H1 (cell line): ENCODE measurements at regions not wholly inside any gene's neighbourhood (a gene's known extent, or its start where the extent isn't known, plus 50 kb on each side); places are given as distances from the start of the nearest gene placed in this dataset.

Experiments used
- CTCF ChIA-PET: fragments of 300-600 bp; sonication (Branson Sonifier 250); formaldehyde crosslinking; loops from one replicate; lab custom pipeline; 2021; ENCODE audit not compliant: partially characterized antibody; lab: Charles Lee
- POLR2A ChIA-PET: fragments of 300-600 bp; sonication (Branson Sonifier 250); formaldehyde crosslinking; loops from one replicate; lab custom pipeline; 2021; ENCODE audit warnings: inconsistent platforms; ENCODE audit not compliant: partially characterized antibody; lab: Charles Lee
- DNase-seq, 2 experiments: peaks; one replicate each; pipeline versions ENCODE4 v3.0.0 to v3.0.0-alpha.2; 2010 to 2022; ENCODE audit warnings: low spot score in 2 of 2, low read depth in 1 of 2, mixed read lengths in 1 of 2
- FAIRE-seq: peaks from 2 replicates; lab custom pipeline; 2011; peaks lifted over from hg19 to GRCh38; lab: Jason Lieb, UNC
- H2AFZ ChIP-seq: 2 replicates; pipeline ENCODE4 v1.8.1; 2012; ENCODE audit warnings: low read length, inconsistent platforms
- H2AK5ac ChIP-seq: 2 replicates; pipeline ENCODE4 v1.6.1; 2013; ENCODE audit warnings: low read depth, low read length
- H2BK120ac ChIP-seq: replicated peaks from 2 replicates; pipeline ENCODE3; 2013; ENCODE audit warnings: low read depth, low read length, inconsistent platforms
- H2BK12ac ChIP-seq: 2 replicates; pipeline ENCODE4 v1.6.1; 2013; ENCODE audit warnings: low read depth, low read length
- H2BK15ac ChIP-seq: 2 replicates; pipeline ENCODE4 v1.6.1; 2013; ENCODE audit warnings: low read length
- H2BK20ac ChIP-seq: 2 replicates; pipeline ENCODE4 v1.6.1; 2013; ENCODE audit warnings: low read length
- H2BK5ac ChIP-seq: 2 replicates; pipeline ENCODE4 v1.6.1; 2013; ENCODE audit warnings: low read depth, low read length
- H3K14ac ChIP-seq: 2 replicates; pipeline ENCODE4 v1.6.1; 2013; ENCODE audit warnings: inconsistent platforms; ENCODE audit not compliant: insufficient read length
- H3K18ac ChIP-seq: 2 replicates; pipeline ENCODE4 v1.6.1; 2013; ENCODE audit warnings: low read length; ENCODE audit errors: extremely low read depth
- H3K23ac ChIP-seq: 2 replicates; pipeline ENCODE4 v1.6.1; 2013; ENCODE audit warnings: inconsistent platforms; ENCODE audit not compliant: insufficient read length
- H3K23me2 ChIP-seq: 2 replicates; pipeline ENCODE4 v1.6.1; 2013; ENCODE audit warnings: low read depth, low read length
- H3K27ac ChIP-seq: 2 replicates; pipeline ENCODE4 v1.6.1; 2011; ENCODE audit warnings: low read depth, low read length, inconsistent platforms
- H3K27me3 ChIP-seq, 4 experiments: replicated peaks in 1 of 4; 1 replicate in 1 of 4; 2 replicates in 3 of 4; pipeline versions ENCODE4 v1.6.1 to v1.8.1; 2011 to 2013; ENCODE audit warnings: low read length in 3 of 4, mild to moderate bottlenecking in 3 of 4, inconsistent platforms in 2 of 4, mixed read lengths in 2 of 4, moderate library complexity in 1 of 4; ENCODE audit not compliant: control insufficient read depth in 3 of 4, insufficient read depth in 3 of 4; ENCODE audit errors: extremely low read depth in 1 of 4
- H3K36me3 ChIP-seq, 4 experiments: 2 replicates each; pipeline versions ENCODE4 v1.6.1 to v1.8.1; 2011 to 2013; ENCODE audit warnings: mild to moderate bottlenecking in 4 of 4, low read length in 3 of 4, moderate library complexity in 2 of 4, control low read depth in 1 of 4, inconsistent platforms in 1 of 4; ENCODE audit not compliant: insufficient read depth in 4 of 4, control insufficient read depth in 2 of 4
- H3K4ac ChIP-seq: replicated peaks from 2 replicates; pipeline ENCODE3; 2013; ENCODE audit warnings: low read length, low read depth, mixed read lengths, inconsistent platforms; ENCODE audit not compliant: insufficient read length
- H3K4me1 ChIP-seq, 4 experiments: replicated peaks in 1 of 4; 1 replicate in 1 of 4; 2 replicates in 3 of 4; pipeline versions ENCODE4 v1.6.1 to v1.8.1; 2011 to 2013; ENCODE audit warnings: low read length in 3 of 4, inconsistent platforms in 2 of 4, mixed read lengths in 1 of 4; ENCODE audit not compliant: insufficient read depth in 4 of 4, control insufficient read depth in 3 of 4
- H3K4me2 ChIP-seq, 2 experiments: 2 replicates each; pipeline versions ENCODE4 v1.6.1 to v1.8.1; 2011 to 2013; ENCODE audit warnings: low read depth in 2 of 2, low read length in 2 of 2, control low read depth in 1 of 2, inconsistent platforms in 1 of 2, mild to moderate bottlenecking in 1 of 2; ENCODE audit not compliant: insufficient read depth in 1 of 2
- H3K4me3 ChIP-seq, 4 experiments: fragments of 200-600, 300-600 bp in 1 of 4; sonication (generic), shearing (Covaris generic), sonication (Bioruptor Twin) in 1 of 4; 2 replicates each; pipeline versions ENCODE4 v1.5.1 to v1.8.1; 2011 to 2016; ENCODE audit warnings: low read length in 4 of 4, low read depth in 3 of 4, control low read depth in 2 of 4, inconsistent platforms in 2 of 4, mild to moderate bottlenecking in 2 of 4, mixed read lengths in 1 of 4, moderate library complexity in 1 of 4; ENCODE audit not compliant: insufficient read depth in 2 of 4; ENCODE audit errors: extremely low read depth in 1 of 4
- H3K56ac ChIP-seq: replicated peaks from 2 replicates; pipeline ENCODE3; 2013; ENCODE audit warnings: low read depth, mild to moderate bottlenecking, mixed read lengths, low read length, inconsistent platforms; ENCODE audit not compliant: insufficient read length
- H3K79me1 ChIP-seq: 2 replicates; pipeline ENCODE4 v1.6.1; 2013; ENCODE audit warnings: low read depth, low read length, control low read depth
- H3K79me2 ChIP-seq, 2 experiments: 2 replicates each; pipeline versions ENCODE4 v1.6.1 to v1.8.1; 2012 to 2013; ENCODE audit warnings: low read length in 2 of 2, mild to moderate bottlenecking in 2 of 2, inconsistent platforms in 1 of 2; ENCODE audit not compliant: insufficient read depth in 2 of 2, control insufficient read depth in 1 of 2
- H3K9ac ChIP-seq, 4 experiments: replicated peaks in 1 of 4; 1 replicate in 1 of 4; 2 replicates in 3 of 4; pipeline versions ENCODE4 v1.6.1 to v1.8.1; 2011 to 2013; ENCODE audit warnings: low read depth in 3 of 4, low read length in 3 of 4, control low read depth in 2 of 4, mild to moderate bottlenecking in 2 of 4, moderate library complexity in 2 of 4, inconsistent platforms in 1 of 4; ENCODE audit errors: extremely low read depth in 1 of 4
- H3K9me3 ChIP-seq, 2 experiments: 2 replicates each; pipeline versions ENCODE4 v1.6.1 to v1.8.1; 2012 to 2013; ENCODE audit warnings: mild to moderate bottlenecking in 2 of 2, moderate library complexity in 2 of 2, control low read depth in 1 of 2, inconsistent platforms in 1 of 2, low read depth in 1 of 2, low read length in 1 of 2, mixed read lengths in 1 of 2; ENCODE audit not compliant: insufficient read depth in 2 of 2
- H4K20me1 ChIP-seq, 2 experiments: replicated peaks in 1 of 2; 2 replicates each; pipeline versions ENCODE3 to v1.8.1; 2011 to 2013; ENCODE audit warnings: inconsistent platforms in 2 of 2, low read length in 2 of 2, mild to moderate bottlenecking in 1 of 2; ENCODE audit not compliant: insufficient read depth in 2 of 2, control insufficient read depth in 1 of 2
- H4K5ac ChIP-seq: 2 replicates; pipeline ENCODE4 v1.6.1; 2013; ENCODE audit warnings: low read length, low read depth, mixed read lengths, inconsistent platforms; ENCODE audit not compliant: insufficient read length
- H4K8ac ChIP-seq: 2 replicates; pipeline ENCODE4 v1.8.0; 2013; ENCODE audit warnings: mild to moderate bottlenecking, moderate library complexity, low read length, inconsistent platforms; ENCODE audit not compliant: insufficient read depth; ENCODE audit errors: extremely low read depth
- H4K91ac ChIP-seq: replicated peaks from 2 replicates; pipeline ENCODE3; 2013; ENCODE audit warnings: low read length, mixed read lengths, inconsistent platforms; ENCODE audit not compliant: insufficient read length
- ATF2 ChIP-seq: IDR thresholded peaks from 2 replicates; pipeline ENCODE4 v1.6.1; 2012; ENCODE audit warnings: low read length, inconsistent platforms
- ATF3 ChIP-seq: IDR thresholded peaks from 2 replicates; pipeline ENCODE4 v1.6.1; 2011; ENCODE audit warnings: low read depth, mild to moderate bottlenecking, low read length; ENCODE audit not compliant: insufficient read depth
- CBX5 ChIP-seq: fragments of 300-800, 300-1000 bp; sonication (generic); IDR thresholded peaks from 2 replicates; pipeline ENCODE4 v1.7.1; 2016; ENCODE audit warnings: antibody characterized with exemption, low read length, low read depth
- CBX8 ChIP-seq: fragments of 300-800, 300-1000 bp; sonication (generic); IDR thresholded peaks from 2 replicates; pipeline ENCODE4 v1.7.1; 2016; ENCODE audit warnings: low read depth, low read length, borderline replicate concordance
- CEBPB ChIP-seq: IDR thresholded peaks from 2 replicates; pipeline ENCODE4 v1.6.1; 2012; ENCODE audit warnings: low read depth, low read length
- E2F6 ChIP-seq: IDR thresholded peaks from 2 replicates; pipeline ENCODE4 v1.6.1; 2012; ENCODE audit warnings: inconsistent platforms
- HDAC2 ChIP-seq, 2 experiments: fragments of 300-600 bp in 1 of 2; sonication (generic) in 1 of 2; IDR thresholded peaks; 2 replicates each; pipeline ENCODE4 v1.6.1; 2011 to 2012; ENCODE audit warnings: low read depth in 2 of 2, low read length in 2 of 2, mild to moderate bottlenecking in 2 of 2, moderate library complexity in 2 of 2, borderline replicate concordance in 1 of 2, inconsistent platforms in 1 of 2
- NRF1 ChIP-seq: IDR thresholded peaks from 2 replicates; pipeline ENCODE4 v1.6.1; 2011; ENCODE audit warnings: mild to moderate bottlenecking, low read depth, low read length, improper control_type of control experiment
- SP1 ChIP-seq: IDR thresholded peaks from 2 replicates; pipeline ENCODE4 v1.6.1; 2011; ENCODE audit warnings: low read depth, low read length
- WGBS, 2 experiments: shearing (Covaris generic) in 1 of 2; methylation state at CpG; one replicate each; pipeline versions ENCODE4 v1.1.6 to v1.1.7; 2013 to 2015; ENCODE audit warnings: low lambda C conversion rate in 2 of 2, mixed read lengths in 2 of 2, inconsistent platforms in 1 of 2, low coverage in 1 of 2, missing lambda C conversion rate in 1 of 2; ENCODE audit not compliant: insufficient replicate concordance in 2 of 2, insufficient coverage in 1 of 2, insufficient read length in 1 of 2; ENCODE audit errors: extremely low coverage in 1 of 2, missing lambda C conversion rate in 1 of 2; 5-methylcytosine and 5-hydroxymethylcytosine counted together

- Histone ChIP-seq H2BK5ac (no peak overlapping the region), H3K4ac (no peak overlapping the region), H3K4me2 (no peak overlapping the region), H3K27me3 (no peaks in the 10 kb centered on the region), H3K23me2 (no peaks in the 10 kb centered on the region), H3K23ac (no peak overlapping the region), H3K79me2 (no peaks in the 10 kb centered on the region), H3K14ac (no peak overlapping the region), H3K18ac (no peak overlapping the region), H4K5ac (no peak overlapping the region), H2BK120ac (no peak overlapping the region), H3K36me3 (no peaks in the 10 kb centered on the region), H2BK15ac (no peak overlapping the region), H3K27ac (no peak overlapping the region), H2BK12ac (no peak overlapping the region), H4K8ac (no peak overlapping the region), H3K9me3 (no peaks in the 10 kb centered on the region), H4K91ac (no peak overlapping the region), H3K79me1 (no peaks in the 10 kb centered on the region), H3K4me3 (no peak overlapping the region), H2AFZ (no peak overlapping the region), H2BK20ac (no peak overlapping the region), H3K4me1 (no peaks in the 10 kb centered on the region), H2AK5ac (no peak overlapping the region), H3K56ac (no peak overlapping the region), H4K20me1 (no peaks in the 10 kb centered on the region), H3K9ac (no peak overlapping the region)
- CTCF ChIA-PET: no interaction called here
- no peak for TF ChIP-seq CBX5
- no peak for TF ChIP-seq SP1
- TF ChIP-seq ATF2: no peak
- no peak for TF ChIP-seq CBX8
- no peak for TF ChIP-seq CEBPB
- TF ChIP-seq ATF3: no peak
- TF ChIP-seq E2F6: no peak
- no peak for TF ChIP-seq NRF1
- TF ChIP-seq HDAC2 (IDR thresholded peaks at IDR 0.05; ENCODE audit: borderline replicate concordance in 1 of 2, low read depth in 2 of 2, low read length in 2 of 2): no peak
- WGBS, 2 experiments: 83% methylated on average over 2 of the region's 2 CpGs; no CpG with 5 or more reads in 1 of the 2 experiments
- POLR2A ChIA-PET: no interaction called here
- DNase-seq: no peak
- no peak for FAIRE-seq
These were observed 86.2 kb upstream of the SYT1 start for GRCh38 chr12:78778339-78778738.
